ENCODE measurements at regions not wholly inside any gene's neighbourhood (a gene's known extent, or its start where the extent isn't known, plus 50 kb on each side); places are given as distances from the start of the nearest gene placed in this dataset.

DNA sequence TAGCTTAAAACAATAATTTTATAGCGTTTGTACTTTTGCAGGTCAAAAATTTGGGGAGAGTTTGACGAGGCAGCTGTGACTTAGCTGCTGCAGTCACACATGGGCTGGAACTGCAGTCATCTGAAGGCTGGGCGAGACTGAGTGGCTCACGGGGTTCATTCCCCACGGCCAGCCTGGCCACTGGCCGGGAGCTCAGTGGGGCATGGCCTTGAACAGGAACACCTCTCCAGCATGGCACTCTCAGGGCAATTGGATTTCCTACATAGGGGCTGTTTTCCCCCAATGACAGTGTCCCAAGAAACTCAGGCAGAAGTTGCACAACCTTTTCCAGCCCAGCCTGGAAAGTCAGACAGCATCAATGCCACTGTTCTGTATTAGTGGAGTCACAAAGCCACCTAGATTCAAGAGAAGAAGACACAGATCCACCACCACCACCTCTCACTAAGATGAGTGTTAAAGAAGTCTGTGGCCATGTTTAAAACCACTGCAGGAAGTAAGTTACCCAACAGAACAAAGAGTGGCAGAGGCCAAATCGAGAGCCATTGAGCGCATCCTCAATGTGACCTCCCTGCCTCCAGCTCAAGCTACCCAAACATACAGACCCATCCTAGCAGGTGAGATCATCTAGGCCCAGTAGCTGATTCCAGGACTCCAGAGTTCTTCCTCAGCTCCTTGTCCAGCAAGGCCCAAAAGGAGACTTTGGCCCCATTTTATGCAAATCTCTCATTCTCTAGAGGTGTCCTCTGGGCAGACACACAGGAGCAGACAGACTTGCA, 618.7 kb upstream of the CADM1 start:
- 85 to 89% methylated on average over 8 of the region's 8 CpGs for WGBS, 2 donors
- Histone ChIP-seq H3K4me1 (ENCODE audit: control insufficient read depth in 2 of 2, insufficient read depth in 2 of 2, low read length in 1 of 2) (no peaks in the 10 kb centered on the region), H3K36me3 (ENCODE audit: control insufficient read depth in 2 of 2, insufficient read depth in 2 of 2, low read length in 1 of 2) (no peaks in the 10 kb centered on the region), H3K9me3 (ENCODE audit: control insufficient read depth in 2 of 2, insufficient read depth in 1 of 2, low read depth in 1 of 2, low read length in 1 of 2) (no peaks in the 10 kb centered on the region), H3K27me3 (ENCODE audit: control insufficient read depth in 1 of 2, insufficient read depth in 2 of 2, low read length in 2 of 2) (no peaks in the 10 kb centered on the region), H3K27ac (ENCODE audit: low read depth in 2 of 2, low read length in 1 of 2) (no peak overlapping the region), H3K4me3 (ENCODE audit: low read depth in 1 of 2, low read length in 2 of 2) (no peak overlapping the region)

DNA sequence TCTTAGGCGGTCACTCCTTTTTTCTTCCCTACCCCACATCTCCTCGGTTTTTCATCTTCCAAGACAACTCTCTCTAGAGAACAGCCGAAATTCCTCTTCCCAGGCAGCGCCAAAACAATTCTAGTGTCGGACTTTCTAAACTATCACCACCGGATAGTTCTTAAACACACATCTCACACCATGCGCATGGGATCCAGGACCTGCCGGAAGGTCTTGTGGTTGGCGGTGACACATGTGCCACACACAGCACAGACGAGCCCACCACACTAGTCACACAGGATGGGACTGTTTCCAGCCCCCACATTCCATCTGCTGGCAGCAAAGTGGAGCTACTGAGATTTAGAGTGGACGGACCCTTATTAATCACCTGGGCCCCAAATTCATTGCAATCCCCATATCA, 614.9 kb upstream of the CADM1 start:
- 91% methylated on average over 11 of the region's 11 CpGs for WGBS, 2 donors

DNA sequence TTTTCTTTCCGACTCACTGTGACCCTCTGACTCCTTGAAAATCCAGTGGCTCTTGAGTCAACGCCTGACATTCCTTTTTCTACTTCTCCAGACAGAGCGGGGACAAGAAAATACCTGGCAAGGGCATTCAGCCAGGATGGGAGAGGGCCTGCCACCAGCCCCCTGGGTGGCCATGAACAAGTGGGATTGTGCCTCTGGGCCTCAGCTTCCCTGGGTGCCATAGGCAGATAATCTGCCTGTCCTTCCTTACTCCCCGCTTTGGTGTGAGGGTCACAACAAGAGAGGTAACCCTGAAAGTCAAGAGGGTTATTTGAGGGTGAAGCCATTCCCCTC, 613.9 kb upstream of the CADM1 start:
- WGBS, 2 donors: 63 to 73% methylated on average over 4 of the region's 4 CpGs

More for the DNA sequence above, 614.9 kb upstream of the CADM1 start:
- no peak overlapping the region for H3K27ac ChIP-seq (ENCODE audit: low read depth in 2 of 2, low read length in 1 of 2)
- H3K9me3 ChIP-seq (ENCODE audit: control insufficient read depth in 2 of 2, insufficient read depth in 1 of 2, low read depth in 1 of 2, low read length in 1 of 2): no peaks in the 10 kb centered on the region
- H3K4me1 ChIP-seq (ENCODE audit: control insufficient read depth in 2 of 2, insufficient read depth in 2 of 2, low read length in 1 of 2): no peaks in the 10 kb centered on the region
- H3K27me3 ChIP-seq (ENCODE audit: control insufficient read depth in 1 of 2, insufficient read depth in 2 of 2, low read length in 2 of 2): no peaks in the 10 kb centered on the region
- no peak overlapping the region for H3K4me3 ChIP-seq (ENCODE audit: low read depth in 1 of 2, low read length in 2 of 2)
- H3K36me3 ChIP-seq (ENCODE audit: control insufficient read depth in 2 of 2, insufficient read depth in 2 of 2, low read length in 1 of 2): no peaks in the 10 kb centered on the region

DNA sequence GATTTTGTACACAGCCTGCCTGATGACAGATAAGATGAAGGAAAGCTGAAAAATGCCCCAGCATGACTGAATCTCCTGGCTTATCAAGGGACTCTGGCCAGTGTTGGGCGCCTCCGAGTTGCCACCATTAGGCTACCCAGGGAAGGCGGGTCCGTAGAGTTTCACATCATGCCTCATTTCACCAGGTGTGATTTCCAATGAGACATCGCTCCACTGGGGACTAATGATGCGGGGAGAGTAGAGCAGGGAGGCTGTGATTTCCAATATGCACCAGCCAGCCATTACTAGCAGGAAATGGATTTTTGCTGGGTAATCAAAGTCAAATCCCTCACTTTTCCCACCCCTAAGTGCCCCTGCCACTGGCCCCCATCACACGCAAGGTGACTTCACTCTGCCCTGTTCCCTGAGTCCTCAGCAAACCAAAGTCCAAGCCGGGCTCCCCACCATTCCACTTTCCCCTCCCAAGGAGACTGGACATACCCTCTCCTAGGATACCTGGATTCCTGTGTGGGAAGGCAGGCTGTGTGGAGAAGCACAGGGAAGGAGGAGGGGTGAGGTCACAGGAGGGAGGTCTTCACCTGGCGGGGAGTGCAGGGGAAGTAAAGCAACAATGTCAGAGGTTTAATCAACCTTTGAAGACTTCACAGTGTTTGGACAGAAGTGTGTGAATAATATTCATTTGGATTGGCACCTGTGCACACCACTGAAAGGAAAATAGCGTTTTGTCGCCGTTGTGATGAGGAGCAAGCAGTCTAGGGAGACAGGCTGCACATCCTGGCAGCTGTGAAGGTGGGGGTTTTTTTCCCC, 613.3 kb upstream of the CADM1 start:
- no peaks in the 10 kb centered on the region for H3K27me3 ChIP-seq (ENCODE audit: control insufficient read depth in 1 of 2, insufficient read depth in 2 of 2, low read length in 2 of 2)
- WGBS, 2 donors: 81% methylated on average over 12 of the region's 12 CpGs

More for the DNA sequence above, 613.9 kb upstream of the CADM1 start:
- Histone ChIP-seq H3K9me3 (ENCODE audit: control insufficient read depth in 2 of 2, insufficient read depth in 1 of 2, low read depth in 1 of 2, low read length in 1 of 2) (peaks cover 2 to 6% of the 10 kb centered on the region in 2 donors), H3K36me3 (ENCODE audit: control insufficient read depth in 2 of 2, insufficient read depth in 2 of 2, low read length in 1 of 2) (no peaks in the 10 kb centered on the region), H3K27ac (ENCODE audit: low read depth in 2 of 2, low read length in 1 of 2) (no peak overlapping the region), H3K4me3 (ENCODE audit: low read depth in 1 of 2, low read length in 2 of 2) (no peak overlapping the region), H3K4me1 (ENCODE audit: control insufficient read depth in 2 of 2, insufficient read depth in 2 of 2, low read length in 1 of 2) (no peaks in the 10 kb centered on the region), H3K27me3 (ENCODE audit: control insufficient read depth in 1 of 2, insufficient read depth in 2 of 2, low read length in 2 of 2) (no peaks in the 10 kb centered on the region)

DNA sequence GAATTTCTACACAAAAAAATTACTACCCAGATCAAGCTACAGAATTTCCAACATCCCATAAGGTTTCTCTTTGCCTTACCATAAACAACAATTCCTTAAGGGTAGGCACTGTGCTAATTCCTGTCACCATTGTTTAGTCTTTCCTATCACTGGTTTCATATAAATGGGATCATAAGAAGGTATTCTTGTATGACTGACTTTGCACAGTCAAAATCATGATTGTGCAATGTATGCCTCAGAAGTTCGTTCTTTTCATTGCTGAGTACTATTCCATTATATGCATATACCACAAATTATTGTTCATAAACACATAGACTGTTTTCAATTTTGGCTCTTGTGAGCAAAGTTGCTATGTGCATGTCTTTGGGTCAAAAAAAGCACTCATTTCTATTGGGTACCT, 611.6 kb upstream of the CADM1 start:
- WGBS, 2 donors: 90 to 91% methylated on average over 1 of the region's 1 CpG
- H3K4me1 ChIP-seq (ENCODE audit: control insufficient read depth in 2 of 2, insufficient read depth in 2 of 2, low read length in 1 of 2): peaks cover 0 to 8% of the 10 kb centered on the region in 2 donors
- H3K36me3 ChIP-seq (ENCODE audit: control insufficient read depth in 2 of 2, insufficient read depth in 2 of 2, low read length in 1 of 2): no peaks in the 10 kb centered on the region
- no peaks in the 10 kb centered on the region for H3K27me3 ChIP-seq (ENCODE audit: control insufficient read depth in 1 of 2, insufficient read depth in 2 of 2, low read length in 2 of 2)
- H3K27ac ChIP-seq (ENCODE audit: low read depth in 2 of 2, low read length in 1 of 2): no peak overlapping the region
- H3K4me3 ChIP-seq (ENCODE audit: low read depth in 1 of 2, low read length in 2 of 2): no peak overlapping the region
- H3K9me3 ChIP-seq (ENCODE audit: control insufficient read depth in 2 of 2, insufficient read depth in 1 of 2, low read depth in 1 of 2, low read length in 1 of 2): peaks cover 2 to 6% of the 10 kb centered on the region in 2 donors

More for the DNA sequence above, 613.3 kb upstream of the CADM1 start:
- H3K36me3 ChIP-seq (ENCODE audit: control insufficient read depth in 2 of 2, insufficient read depth in 2 of 2, low read length in 1 of 2): no peaks in the 10 kb centered on the region
- peaks cover 0 to 3% of the 10 kb centered on the region in 2 donors for H3K4me1 ChIP-seq (ENCODE audit: control insufficient read depth in 2 of 2, insufficient read depth in 2 of 2, low read length in 1 of 2)
- no peak overlapping the region for H3K4me3 ChIP-seq (ENCODE audit: low read depth in 1 of 2, low read length in 2 of 2)
- no peak overlapping the region for H3K27ac ChIP-seq (ENCODE audit: low read depth in 2 of 2, low read length in 1 of 2)
- H3K9me3 ChIP-seq (ENCODE audit: control insufficient read depth in 2 of 2, insufficient read depth in 1 of 2, low read depth in 1 of 2, low read length in 1 of 2): peaks cover 2 to 6% of the 10 kb centered on the region in 2 donors

DNA sequence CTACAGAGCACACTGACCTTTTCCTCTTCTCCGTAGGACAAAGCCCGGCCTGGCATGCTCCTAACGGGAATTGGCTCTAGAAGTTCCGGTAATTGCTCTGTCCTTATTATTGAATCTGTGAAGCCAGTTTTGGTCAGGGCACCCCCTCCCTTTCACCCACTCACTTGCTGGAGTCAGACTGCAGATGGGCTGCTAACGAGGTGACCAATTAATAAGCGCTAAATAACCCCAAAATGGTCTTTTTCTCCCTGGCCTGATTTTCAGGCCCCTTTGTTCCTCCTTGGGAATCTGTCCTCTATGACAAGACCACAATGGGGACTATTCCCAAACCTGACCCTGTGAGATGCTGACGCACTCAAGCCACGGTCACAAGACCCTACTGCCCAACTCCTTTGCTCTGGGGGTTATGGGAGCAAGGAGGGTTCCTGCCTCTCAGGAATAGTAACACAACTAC, 610.0 kb upstream of the CADM1 start:
- peaks cover 2 to 6% of the 10 kb centered on the region in 2 donors for H3K9me3 ChIP-seq (ENCODE audit: control insufficient read depth in 2 of 2, insufficient read depth in 1 of 2, low read depth in 1 of 2, low read length in 1 of 2)
- no peak overlapping the region for H3K27ac ChIP-seq (ENCODE audit: low read depth in 2 of 2, low read length in 1 of 2)
- WGBS, 2 donors: 85 to 88% methylated on average over 8 of the region's 8 CpGs
- no peaks in the 10 kb centered on the region for H3K27me3 ChIP-seq (ENCODE audit: control insufficient read depth in 1 of 2, insufficient read depth in 2 of 2, low read length in 2 of 2)
- peaks cover 0 to 8% of the 10 kb centered on the region in 2 donors for H3K4me1 ChIP-seq (ENCODE audit: control insufficient read depth in 2 of 2, insufficient read depth in 2 of 2, low read length in 1 of 2)
- no peaks in the 10 kb centered on the region for H3K36me3 ChIP-seq (ENCODE audit: control insufficient read depth in 2 of 2, insufficient read depth in 2 of 2, low read length in 1 of 2)
- no peak overlapping the region for H3K4me3 ChIP-seq (ENCODE audit: low read depth in 1 of 2, low read length in 2 of 2)

DNA sequence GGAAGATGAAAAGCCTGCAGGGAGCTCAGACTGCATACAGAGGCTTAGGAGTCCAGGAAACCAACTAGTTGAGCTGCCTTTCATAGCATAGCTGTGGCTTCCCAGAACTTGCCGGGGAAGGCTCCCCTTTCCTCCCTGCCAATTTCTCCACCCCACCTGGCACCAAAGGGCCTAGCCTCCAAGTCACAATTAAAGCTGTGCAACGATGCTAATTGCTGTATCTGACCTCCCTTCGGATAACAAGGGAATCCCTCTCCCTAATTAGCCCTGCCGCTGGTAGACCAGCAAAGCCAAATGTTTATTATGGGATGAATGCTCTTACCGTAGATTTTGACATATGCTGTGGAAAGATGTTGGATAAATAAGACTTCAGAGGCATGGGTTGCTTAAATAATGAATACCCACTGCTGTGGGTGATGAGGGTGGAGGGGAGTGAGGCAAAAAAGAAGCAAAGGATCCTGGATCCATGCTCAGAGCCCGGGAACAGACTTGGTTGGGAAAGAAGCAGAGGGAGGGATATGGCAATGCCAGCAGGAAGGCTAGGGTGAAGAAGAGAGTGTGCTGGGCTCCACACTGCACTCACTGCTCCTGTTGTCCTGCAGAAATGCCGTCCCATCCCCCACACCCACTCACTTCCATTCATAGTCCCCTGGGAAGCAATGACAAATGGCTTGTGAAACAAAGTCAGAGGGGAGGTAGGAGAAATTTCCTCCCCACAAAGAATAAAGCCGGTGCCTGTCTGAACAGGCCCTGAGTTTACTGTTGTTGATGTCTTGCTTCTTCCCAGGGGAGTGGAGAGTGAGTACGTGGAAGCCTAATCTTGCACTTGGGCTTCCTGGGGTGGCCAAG, 608.1 kb upstream of the CADM1 start:
- 41 to 50% methylated on average over 9 of the region's 9 CpGs for WGBS, 2 donors
- no peaks in the 10 kb centered on the region for H3K36me3 ChIP-seq (ENCODE audit: control insufficient read depth in 2 of 2, insufficient read depth in 2 of 2, low read length in 1 of 2)
- no peak overlapping the region for H3K4me3 ChIP-seq (ENCODE audit: low read depth in 1 of 2, low read length in 2 of 2)
- H3K9me3 ChIP-seq (ENCODE audit: control insufficient read depth in 2 of 2, insufficient read depth in 1 of 2, low read depth in 1 of 2, low read length in 1 of 2): peaks cover 2 to 6% of the 10 kb centered on the region in 2 donors
- peaks cover 0 to 8% of the 10 kb centered on the region in 2 donors for H3K4me1 ChIP-seq (ENCODE audit: control insufficient read depth in 2 of 2, insufficient read depth in 2 of 2, low read length in 1 of 2)
- H3K27me3 ChIP-seq (ENCODE audit: control insufficient read depth in 1 of 2, insufficient read depth in 2 of 2, low read length in 2 of 2): no peaks in the 10 kb centered on the region
- H3K27ac ChIP-seq (ENCODE audit: low read depth in 2 of 2, low read length in 1 of 2): no peak overlapping the region

DNA sequence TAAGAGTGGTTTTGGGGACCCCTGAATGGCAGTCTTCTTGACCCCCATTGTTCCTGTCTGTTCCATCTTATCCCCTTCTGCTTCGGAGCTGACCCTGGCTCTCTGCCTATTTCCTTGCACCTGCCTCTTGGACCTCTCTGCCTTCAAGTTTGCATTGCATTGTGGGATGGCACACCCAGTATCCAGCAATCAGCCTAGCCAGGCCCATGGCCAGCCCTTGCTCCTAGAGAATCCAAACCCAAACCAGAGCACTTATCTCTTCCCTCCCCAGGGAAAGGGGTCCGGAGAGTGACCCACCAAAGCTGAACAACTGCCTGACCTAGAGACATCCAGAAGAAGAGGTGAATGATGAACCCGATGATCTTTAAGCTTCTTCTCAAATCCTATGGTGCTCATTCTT, 607.3 kb upstream of the CADM1 start:
- WGBS, 2 donors: 89 to 91% methylated on average over 3 of the region's 3 CpGs
- H3K27me3 ChIP-seq (ENCODE audit: control insufficient read depth in 1 of 2, insufficient read depth in 2 of 2, low read length in 2 of 2): no peaks in the 10 kb centered on the region
- H3K36me3 ChIP-seq (ENCODE audit: control insufficient read depth in 2 of 2, insufficient read depth in 2 of 2, low read length in 1 of 2): no peaks in the 10 kb centered on the region
- H3K4me1 ChIP-seq (ENCODE audit: control insufficient read depth in 2 of 2, insufficient read depth in 2 of 2, low read length in 1 of 2): peaks cover 0 to 8% of the 10 kb centered on the region in 2 donors
- no peak overlapping the region for H3K4me3 ChIP-seq (ENCODE audit: low read depth in 1 of 2, low read length in 2 of 2)
- H3K27ac ChIP-seq (ENCODE audit: low read depth in 2 of 2, low read length in 1 of 2): no peak overlapping the region
- H3K9me3 ChIP-seq (ENCODE audit: control insufficient read depth in 2 of 2, insufficient read depth in 1 of 2, low read depth in 1 of 2, low read length in 1 of 2): peaks cover 2 to 6% of the 10 kb centered on the region in 2 donors

DNA sequence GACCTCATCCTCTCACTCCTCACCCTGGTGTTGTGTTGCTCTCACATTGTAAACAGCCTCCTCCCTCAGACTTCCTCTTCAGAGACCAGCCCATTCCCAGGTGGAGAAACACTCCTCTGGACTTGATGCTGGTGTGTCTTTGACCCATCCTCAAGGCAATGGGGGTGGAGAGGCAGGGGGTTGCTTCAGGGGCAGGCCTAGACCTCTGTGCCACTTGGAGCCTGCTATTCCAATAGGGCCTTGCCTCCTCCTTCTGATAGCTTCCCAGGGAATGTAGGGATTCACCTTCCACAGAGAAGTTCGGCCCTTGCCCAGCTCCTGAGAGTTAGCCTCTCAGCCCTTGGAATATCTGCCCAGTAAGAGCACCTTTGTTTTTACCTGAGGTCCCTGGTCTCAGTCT, 606.6 kb upstream of the CADM1 start:
- H3K9me3 ChIP-seq (ENCODE audit: control insufficient read depth in 2 of 2, insufficient read depth in 1 of 2, low read depth in 1 of 2, low read length in 1 of 2): peaks cover 2 to 6% of the 10 kb centered on the region in 2 donors
- H3K27me3 ChIP-seq (ENCODE audit: control insufficient read depth in 1 of 2, insufficient read depth in 2 of 2, low read length in 2 of 2): no peaks in the 10 kb centered on the region
- H3K4me1 ChIP-seq (ENCODE audit: control insufficient read depth in 2 of 2, insufficient read depth in 2 of 2, low read length in 1 of 2): peaks cover 0 to 8% of the 10 kb centered on the region in 2 donors
- WGBS, 2 donors: 79 to 89% methylated on average over 1 of the region's 1 CpG
- H3K27ac ChIP-seq (ENCODE audit: low read depth in 2 of 2, low read length in 1 of 2): no peak overlapping the region
- H3K36me3 ChIP-seq (ENCODE audit: control insufficient read depth in 2 of 2, insufficient read depth in 2 of 2, low read length in 1 of 2): no peaks in the 10 kb centered on the region
- H3K4me3 ChIP-seq (ENCODE audit: low read depth in 1 of 2, low read length in 2 of 2): no peak overlapping the region
